ENCODE measurements at regions not wholly inside any gene's neighbourhood (a gene's known extent, or its start where the extent isn't known, plus 50 kb on each side); places are given as distances from the start of the nearest gene placed in this dataset.

GRCh38 chr15:93231994-93232393 lies 143.0 kb upstream of the RGMA start:
- TF ChIP-seq CTCF (IDR thresholded peaks at IDR 0.05 in 2 of 3, conservative IDR thresholded peaks at IDR 0.05 in 1 of 3; ENCODE audit: borderline replicate concordance in 1 of 3, insufficient read depth in 1 of 3, low read depth in 2 of 3, low read length in 2 of 3) (no peak), ZBTB33 (IDR thresholded peaks at IDR 0.05; ENCODE audit: extremely low read depth, insufficient replicate concordance, low read length) (no peak), ZNF274 (IDR thresholded peaks at IDR 0.05; ENCODE audit: low read depth, low read length) (no peak), ATF3 (IDR thresholded peaks at IDR 0.05) (no peak)
